ENCODE measurements at regions not wholly inside any gene's neighbourhood (a gene's known extent, or its start where the extent isn't known, plus 50 kb on each side); places are given as distances from the start of the nearest gene placed in this dataset.

DNA sequence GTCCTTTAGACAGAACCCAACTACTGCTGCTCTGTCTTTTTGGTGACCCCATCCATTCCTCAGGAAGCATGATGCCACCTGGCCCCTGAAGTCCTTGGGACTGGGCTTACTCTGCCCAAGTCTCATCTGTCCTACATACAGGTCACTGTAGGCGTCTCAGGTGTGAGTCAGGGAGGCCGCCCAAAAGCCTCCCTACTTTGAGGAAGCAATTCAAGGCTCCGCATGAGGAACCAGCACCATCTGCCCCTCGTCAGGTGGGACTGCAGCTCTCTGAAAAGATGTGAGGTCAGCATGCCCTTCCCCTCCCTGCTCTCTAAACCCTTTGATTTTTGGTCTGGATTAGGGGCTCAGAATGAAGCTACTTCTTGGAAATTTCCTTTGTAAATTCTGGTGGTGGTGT is 354.8 kb downstream of the CXCL12 start:
- TF ChIP-seq, protein P1, sequence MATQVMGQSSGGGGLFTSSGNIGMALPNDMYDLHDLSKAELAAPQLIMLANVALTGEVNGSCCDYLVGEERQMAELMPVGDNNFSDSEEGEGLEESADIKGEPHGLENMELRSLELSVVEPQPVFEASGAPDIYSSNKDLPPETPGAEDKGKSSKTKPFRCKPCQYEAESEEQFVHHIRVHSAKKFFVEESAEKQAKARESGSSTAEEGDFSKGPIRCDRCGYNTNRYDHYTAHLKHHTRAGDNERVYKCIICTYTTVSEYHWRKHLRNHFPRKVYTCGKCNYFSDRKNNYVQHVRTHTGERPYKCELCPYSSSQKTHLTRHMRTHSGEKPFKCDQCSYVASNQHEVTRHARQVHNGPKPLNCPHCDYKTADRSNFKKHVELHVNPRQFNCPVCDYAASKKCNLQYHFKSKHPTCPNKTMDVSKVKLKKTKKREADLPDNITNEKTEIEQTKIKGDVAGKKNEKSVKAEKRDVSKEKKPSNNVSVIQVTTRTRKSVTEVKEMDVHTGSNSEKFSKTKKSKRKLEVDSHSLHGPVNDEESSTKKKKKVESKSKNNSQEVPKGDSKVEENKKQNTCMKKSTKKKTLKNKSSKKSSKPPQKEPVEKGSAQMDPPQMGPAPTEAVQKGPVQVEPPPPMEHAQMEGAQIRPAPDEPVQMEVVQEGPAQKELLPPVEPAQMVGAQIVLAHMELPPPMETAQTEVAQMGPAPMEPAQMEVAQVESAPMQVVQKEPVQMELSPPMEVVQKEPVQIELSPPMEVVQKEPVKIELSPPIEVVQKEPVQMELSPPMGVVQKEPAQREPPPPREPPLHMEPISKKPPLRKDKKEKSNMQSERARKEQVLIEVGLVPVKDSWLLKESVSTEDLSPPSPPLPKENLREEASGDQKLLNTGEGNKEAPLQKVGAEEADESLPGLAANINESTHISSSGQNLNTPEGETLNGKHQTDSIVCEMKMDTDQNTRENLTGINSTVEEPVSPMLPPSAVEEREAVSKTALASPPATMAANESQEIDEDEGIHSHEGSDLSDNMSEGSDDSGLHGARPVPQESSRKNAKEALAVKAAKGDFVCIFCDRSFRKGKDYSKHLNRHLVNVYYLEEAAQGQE (IDR thresholded peaks at IDR 0.05; ENCODE audit: insufficient read depth in 1 of 2, low read depth in 2 of 2, low read length in 1 of 2) = no peak
- no peak for TF ChIP-seq TCF7L2 (IDR thresholded peaks at IDR 0.05; ENCODE audit: low read depth, low read length)
